ENCODE measurements at regions not wholly inside any gene's neighbourhood (a gene's known extent, or its start where the extent isn't known, plus 50 kb on each side); places are given as distances from the start of the nearest gene placed in this dataset.
"Not testable (repeated sequence)": the region's sequence is repeated elsewhere in the genome, so short reads cannot be mapped to it uniquely, and the experiment has no call there.

GRCh38 chr3:195999176-195999575 lies 82.7 kb downstream of the TFRC start:
- DNase-seq (ENCODE audit: low read depth in 4 of 4, low spot score in 1 of 4), result not testable (repeated sequence)

GRCh38 chr3:195996314-195996713 lies 85.6 kb downstream of the TFRC start:
- DNase-seq (ENCODE audit: low read depth in 4 of 4, low spot score in 1 of 4), result not testable (repeated sequence)

DNA sequence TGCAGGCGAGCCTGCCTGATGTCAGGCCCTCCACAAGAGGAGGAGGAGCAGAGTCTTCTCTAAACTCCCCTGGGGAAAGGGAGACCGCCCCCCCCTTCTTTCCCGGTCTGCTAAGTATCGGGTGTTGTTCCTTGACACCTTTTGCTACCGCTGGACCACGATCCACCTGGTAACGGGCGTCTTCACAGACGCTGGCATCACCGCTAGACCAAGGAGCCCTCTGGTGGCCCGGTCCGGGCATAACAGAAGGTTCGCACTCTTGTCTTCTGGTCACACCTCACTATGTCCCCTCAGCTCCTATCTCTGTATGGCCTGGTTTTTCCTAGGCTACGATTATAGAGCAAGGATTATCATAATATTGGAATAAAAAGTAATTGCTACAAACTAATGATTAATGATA lies 86.0 kb upstream of the TNK2 start:
- peak in 3 of 4 experiments; percentile 24 to 39 (median 30) for DNase-seq (ENCODE audit: low read depth in 4 of 4, low spot score in 1 of 4)

DNA sequence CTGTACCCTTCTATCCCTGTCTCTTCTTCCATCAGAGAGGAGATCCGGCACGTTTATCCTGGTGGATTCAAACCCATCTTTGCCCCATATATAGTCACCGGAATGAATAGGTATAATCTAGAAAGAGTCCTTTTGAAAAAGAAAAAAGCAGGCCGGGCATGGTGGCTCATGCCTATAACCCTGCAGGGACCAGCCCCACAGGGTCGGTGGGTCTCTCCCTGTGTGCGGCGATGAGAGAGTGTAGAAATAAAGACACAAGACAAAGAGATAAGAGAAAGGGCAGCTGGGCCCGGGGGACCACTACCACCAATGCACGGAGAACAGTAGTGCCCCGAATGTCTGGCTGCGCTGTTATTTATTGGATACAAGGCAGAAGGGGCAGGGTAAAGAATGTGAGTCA lies 85.3 kb upstream of the TNK2 start:
- not testable (repeated sequence) for DNase-seq (ENCODE audit: low read depth in 4 of 4, low spot score in 1 of 4)

DNA sequence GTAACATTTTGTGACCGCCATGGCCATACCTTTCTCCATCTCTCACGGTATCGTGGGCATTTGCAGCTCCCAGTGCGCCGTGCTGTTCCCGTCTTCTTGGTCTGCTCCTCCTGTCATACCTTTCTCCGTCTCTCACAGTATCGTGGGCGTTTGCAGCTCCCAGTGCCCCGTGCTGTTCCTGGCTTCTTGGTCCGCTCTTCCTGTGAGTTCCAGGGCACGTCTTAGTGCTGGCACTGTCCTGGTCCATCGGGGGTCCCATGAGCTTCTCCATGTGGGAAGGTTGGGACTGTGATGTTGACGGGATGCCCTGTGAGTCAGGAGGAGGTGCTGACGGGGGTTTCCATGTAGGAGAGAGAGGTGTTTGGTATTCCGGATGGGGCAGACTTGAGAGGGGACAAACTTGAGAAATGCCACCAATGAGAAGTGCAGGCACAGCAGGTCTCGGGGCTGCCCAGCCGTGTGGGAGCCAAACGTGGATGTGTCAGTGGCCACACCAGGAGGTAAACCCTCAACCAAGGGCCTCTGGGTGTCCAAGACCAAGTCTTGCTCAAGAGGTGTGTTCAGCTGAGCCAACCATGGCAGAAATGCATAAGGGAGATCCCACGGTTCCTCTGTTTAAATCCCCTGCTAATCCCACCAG lies 84.7 kb upstream of the TNK2 start:
- DNase-seq (ENCODE audit: low read depth in 4 of 4, low spot score in 1 of 4), result not testable (repeated sequence)

DNA sequence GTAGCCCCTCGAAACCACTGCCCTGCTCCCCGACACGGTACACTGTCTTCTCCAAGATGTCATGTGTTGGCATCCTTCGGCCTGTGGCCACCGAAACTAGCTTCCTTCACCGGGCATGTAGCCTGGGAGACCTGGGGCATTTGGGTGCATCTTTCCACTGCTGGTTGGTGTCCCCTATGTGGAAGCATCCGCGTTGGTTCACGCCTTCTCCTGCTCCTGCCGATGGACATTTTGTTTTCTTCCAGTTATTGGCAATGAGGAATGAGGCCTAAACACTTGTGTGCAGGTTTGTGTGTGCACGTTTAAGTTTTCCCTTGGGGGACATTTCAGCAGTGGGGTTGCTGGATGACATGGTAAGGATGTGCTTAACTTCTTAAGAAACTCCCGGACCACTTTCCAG lies 83.6 kb upstream of the TNK2 start:
- not testable (repeated sequence) for DNase-seq (ENCODE audit: low read depth in 4 of 4, low spot score in 1 of 4)

GRCh38 chr3:195991243-195991642 lies 82.9 kb upstream of the TNK2 start:
- not testable (repeated sequence) for DNase-seq (ENCODE audit: low read depth in 4 of 4, low spot score in 1 of 4)

GRCh38 chr3:195990841-195991174 lies 82.5 kb upstream of the TNK2 start:
- DNase-seq (ENCODE audit: low read depth in 4 of 4, low spot score in 1 of 4), result not testable (repeated sequence)

GRCh38 chr3:195989921-195990840 lies 81.8 kb upstream of the TNK2 start:
- peak; percentile 71 to 95 (median 92) for DNase-seq (ENCODE audit: low read depth in 4 of 4, low spot score in 1 of 4)

DNA sequence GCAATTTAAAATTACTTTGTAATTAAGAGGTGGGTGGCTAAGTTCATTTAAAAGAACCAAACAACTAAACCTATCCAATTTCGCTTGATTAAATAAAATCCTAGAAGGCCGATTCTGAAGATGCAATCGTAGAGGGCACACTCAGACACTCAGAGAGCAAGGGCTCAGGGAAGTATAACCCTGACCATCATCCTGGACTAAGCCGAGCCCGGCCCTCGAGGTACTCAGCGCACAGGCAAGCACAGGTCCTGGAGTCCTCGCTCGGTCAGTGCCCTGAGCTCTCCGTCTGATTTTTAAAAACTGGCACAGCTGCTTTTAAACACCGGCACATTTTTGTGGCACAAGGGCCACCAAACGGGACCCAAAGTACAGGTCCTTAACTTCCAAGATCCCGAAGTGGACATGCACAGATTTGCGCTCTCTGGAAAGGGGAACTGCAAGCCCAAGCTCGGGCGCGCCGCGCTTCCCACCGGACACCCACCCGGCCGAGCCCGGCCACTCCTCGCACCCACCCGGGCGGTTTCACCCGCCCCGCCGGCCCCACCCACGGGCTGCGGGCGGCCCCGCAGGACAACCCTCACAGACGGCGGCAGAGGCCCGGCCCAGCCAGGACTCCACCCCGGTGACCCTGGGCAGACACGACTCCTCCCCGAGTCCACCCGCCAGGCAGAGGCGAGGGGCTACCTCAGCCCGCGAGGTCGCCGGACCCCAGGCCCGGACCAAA lies 81.0 kb upstream of the TNK2 start:
- peak in 1 of 4 experiments; percentile 7 for DNase-seq (ENCODE audit: low read depth in 4 of 4, low spot score in 1 of 4)

DNA sequence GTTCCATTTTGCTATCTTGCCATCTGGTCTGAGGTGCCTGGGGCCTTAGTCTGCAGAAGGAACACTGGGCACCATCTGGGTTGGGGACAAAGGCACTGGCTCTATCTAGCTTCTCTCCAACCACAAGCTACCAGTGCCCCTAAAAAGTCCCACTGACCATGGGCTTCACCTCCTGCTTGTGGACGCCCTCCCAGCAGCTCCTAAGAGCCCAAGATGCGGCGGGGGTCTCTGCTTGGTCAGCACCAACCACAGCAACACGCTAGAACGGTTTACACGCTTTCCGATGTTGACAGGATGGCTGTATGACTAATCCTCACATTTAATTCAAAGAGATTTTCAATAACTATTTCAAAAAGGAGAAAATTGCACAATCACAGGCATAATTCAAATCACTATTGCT lies 80.4 kb upstream of the TNK2 start:
- not testable (repeated sequence) for DNase-seq (ENCODE audit: low read depth in 4 of 4, low spot score in 1 of 4)

DNA sequence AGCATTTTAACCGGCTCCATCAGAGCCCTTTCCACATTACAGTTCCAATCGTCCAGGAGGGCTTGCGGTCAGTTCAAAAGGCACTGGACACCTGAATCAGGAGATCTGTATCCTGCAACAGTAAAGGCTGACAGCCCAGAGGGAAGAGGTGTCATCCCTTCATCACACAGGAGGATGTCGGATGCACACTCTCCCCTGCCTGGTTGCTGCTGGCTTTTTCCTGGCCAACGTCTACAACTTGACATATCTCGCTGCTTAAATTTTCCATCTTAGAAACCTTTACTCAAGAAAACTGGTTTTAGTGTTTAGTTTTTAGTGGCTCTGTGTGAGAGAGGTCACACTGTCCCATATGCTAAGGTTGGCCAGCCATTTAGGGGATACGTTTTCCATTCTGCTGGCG lies 78.7 kb upstream of the TNK2 start:
- DNase-seq (ENCODE audit: low read depth in 4 of 4, low spot score in 1 of 4), result not testable (repeated sequence)

DNA sequence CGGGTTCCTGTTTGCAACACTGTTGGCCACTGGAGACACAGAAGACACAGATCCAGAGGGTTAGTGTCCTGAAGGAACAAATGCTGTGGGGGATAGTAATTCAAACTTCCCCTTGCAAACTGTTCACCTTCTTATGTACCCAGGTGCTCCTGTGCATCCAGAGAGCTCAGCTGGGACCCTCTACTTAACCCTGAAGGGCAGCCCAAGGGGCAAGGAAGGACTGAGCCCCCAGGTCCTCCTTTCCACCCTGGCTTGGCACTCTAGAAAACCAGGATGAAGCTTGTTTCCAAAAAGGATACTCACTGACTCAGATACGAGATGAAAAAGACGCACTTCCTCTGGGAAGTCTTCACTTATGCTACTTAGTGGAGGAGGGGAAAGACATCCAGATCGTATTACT lies 78.2 kb upstream of the TNK2 start:
- not testable (repeated sequence) for DNase-seq (ENCODE audit: low read depth in 4 of 4, low spot score in 1 of 4)

DNA sequence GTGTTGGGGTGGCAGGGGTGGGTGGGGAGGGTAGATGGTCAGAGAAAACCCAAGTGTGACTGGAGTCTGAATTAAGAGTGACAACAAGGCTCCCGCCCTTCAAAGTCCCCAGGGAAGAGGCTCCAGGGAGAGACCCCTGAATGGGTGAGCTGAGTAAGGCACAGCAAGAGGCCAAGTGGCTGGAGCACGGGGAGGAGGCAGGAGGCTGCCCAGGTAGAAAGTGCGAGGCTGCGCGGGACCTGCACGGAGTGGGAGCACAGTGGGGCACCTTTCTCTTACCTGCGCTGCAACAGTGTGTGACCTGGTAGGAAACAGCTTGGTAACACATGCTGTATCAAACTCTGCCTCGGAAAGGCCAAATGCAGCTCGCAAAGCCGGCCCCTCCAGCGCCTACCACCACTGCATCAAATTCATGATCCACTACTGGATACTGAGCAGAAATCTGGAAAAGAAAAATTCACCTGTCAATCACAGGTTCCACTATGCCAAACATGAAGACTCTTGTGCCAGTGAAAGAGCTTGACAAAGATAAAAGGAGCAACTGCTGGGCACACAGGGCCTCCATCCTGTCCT lies 77.1 kb upstream of the TNK2 start:
- DNase-seq (ENCODE audit: low read depth in 4 of 4, low spot score in 1 of 4), result not testable (repeated sequence)

DNA sequence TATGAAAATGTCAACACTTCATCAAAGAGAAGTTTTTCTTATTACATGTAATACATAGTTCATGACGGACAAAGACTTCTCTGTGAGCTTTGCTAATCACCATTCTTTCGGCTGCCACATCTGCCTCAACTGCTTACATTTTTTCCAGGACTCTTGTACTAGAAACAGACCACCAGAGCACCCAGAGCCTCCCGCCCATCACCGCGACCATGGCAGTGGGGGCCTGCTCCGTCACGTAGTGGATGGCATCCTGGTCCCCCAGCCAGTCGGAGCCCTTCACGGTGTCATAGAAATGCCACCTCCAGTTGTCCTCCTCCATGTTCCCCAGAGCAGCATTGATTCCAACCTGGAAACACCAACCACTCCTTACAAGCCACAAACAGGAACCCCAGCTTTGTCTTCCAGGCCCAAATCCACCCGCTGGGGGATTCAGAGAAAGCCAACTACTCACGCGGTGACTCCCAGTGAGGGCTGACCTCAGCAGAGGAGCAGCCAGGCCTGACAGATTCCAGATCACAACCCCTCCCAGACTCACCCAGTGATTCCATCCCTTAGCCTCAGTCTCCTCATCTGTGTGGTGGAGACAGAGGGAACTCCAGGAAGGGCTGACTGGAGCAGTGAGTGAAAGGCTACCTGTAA lies 76.2 kb upstream of the TNK2 start:
- not testable (repeated sequence) for DNase-seq (ENCODE audit: low read depth in 4 of 4, low spot score in 1 of 4)

DNA sequence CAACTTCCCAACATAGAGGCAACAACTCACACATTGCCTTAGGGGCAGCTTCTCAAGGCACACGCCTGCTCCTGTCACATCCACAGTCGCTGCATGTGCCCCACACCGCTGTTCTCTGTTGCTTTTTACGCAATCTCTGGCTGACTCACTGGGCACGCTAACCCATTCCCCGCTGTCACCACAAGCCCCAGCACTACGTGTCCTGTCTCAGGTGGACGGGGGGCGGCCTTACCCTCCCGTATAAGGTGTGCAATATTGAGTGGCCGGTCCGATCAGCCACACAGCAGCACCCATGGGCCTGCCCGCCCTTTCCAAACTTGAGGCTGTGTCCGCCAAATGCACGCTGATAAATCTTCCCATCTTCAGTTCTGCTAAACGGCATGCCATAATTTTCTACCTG lies 75.5 kb upstream of the TNK2 start:
- DNase-seq (ENCODE audit: low read depth in 4 of 4, low spot score in 1 of 4), result not testable (repeated sequence)

DNA sequence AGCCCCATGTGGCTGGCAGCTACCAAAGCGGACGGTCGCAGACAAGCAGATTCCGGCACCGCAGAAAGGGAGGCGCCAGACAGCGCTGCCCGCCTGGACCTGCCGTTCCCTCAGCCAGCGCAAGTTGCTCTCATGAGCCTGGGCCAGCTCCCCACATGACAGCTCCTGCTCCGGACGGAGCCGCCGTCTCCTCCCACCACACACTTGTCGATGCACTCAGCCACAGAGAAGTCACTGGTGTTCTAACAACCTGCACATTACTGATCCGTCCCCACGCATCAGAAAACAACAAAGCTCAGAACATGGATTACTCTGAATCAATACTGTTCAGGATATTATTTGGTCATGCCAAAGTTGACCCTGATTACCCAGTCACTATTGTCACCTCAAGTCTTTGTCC lies 74.4 kb upstream of the TNK2 start:
- not testable (repeated sequence) for DNase-seq (ENCODE audit: low read depth in 4 of 4, low spot score in 1 of 4)

DNA sequence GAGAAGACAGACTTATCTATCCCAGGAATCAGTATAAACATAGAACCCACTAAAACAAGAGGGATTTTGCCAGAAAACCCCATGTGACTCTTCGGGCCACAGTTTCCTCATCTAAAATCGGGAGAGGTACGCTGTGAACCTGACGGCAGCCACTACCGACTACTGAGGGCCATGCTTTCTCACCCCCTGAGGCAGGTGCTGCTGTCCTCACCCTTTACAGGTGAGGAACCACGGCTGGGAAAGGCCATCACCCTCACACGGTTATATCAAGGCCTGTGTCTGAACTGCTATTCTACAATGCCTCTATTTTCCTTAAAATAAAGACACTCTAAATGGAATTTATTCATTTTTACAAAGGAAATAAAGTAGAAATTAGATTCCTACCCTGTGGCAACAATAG lies 73.4 kb upstream of the TNK2 start:
- not testable (repeated sequence) for DNase-seq (ENCODE audit: low read depth in 4 of 4, low spot score in 1 of 4)

- DNase-seq (ENCODE audit: low read depth in 4 of 4, low spot score in 1 of 4), result not testable (repeated sequence)
These were observed 71.5 kb upstream of the TNK2 start for GRCh38 chr3:195979877-195980276.

DNA sequence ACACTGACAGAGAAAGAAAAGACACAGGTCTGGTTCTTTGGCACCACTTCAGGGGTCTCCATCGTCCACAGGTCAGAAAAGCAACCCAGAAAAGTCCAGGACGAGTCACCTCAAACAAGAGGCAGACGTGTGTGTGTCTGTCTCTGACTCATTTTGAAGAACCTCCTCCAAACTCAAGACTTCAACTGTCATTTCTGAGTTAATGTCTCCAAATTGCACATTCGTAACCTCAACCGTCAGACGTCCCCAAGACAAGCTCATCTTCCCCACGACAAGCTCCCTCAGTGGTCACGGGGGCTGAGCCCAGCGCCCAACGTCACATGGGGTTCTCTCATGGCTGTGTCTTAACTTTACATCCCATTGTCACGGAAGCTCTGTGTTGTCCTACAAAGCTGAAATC lies 70.2 kb upstream of the TNK2 start:
- not testable (repeated sequence) for DNase-seq (ENCODE audit: low read depth in 4 of 4, low spot score in 1 of 4)

DNA sequence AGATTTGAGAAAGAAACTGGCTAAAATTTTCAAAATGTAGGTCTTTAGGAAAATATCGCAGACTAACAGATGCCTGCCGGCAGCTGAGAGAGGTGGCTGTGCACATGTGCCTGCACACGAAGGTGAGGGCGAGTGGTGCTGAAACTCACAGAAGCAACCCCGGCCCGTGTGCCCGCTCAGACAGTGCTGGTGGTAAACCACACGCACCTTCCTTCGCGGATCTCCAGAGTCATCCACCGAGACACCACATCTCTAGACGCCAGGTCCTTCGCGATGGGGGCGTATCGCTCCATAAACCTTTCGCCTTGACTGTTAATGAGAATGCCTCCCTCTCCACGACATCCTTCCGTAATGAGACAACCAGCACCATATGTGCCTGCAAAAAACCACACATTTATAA lies 68.5 kb upstream of the TNK2 start:
- DNase-seq (ENCODE audit: low read depth in 4 of 4, low spot score in 1 of 4), result not testable (repeated sequence)
